GM23248 (cell line): ENCODE measurements at regions not wholly inside any gene's neighbourhood (a gene's known extent, or its start where the extent isn't known, plus 50 kb on each side); places are given as distances from the start of the nearest gene placed in this dataset.
"Not testable (repeated sequence)": the region's sequence is repeated elsewhere in the genome, so short reads cannot be mapped to it uniquely, and the experiment has no call there.

ENCODE experiments used
- DNase-seq: peaks from one replicate; pipeline ENCODE4 v3.0.0-alpha.2; 2015
- H2AFZ ChIP-seq: fragments of 200-600 bp; sonication (generic); 2 replicates; pipeline ENCODE4 v1.6.1; 2016; ENCODE audit warnings: antibody characterized with exemption
- H3F3A ChIP-seq: fragments of 200-600 bp; sonication (generic); 2 replicates; pipeline ENCODE4 v1.6.1; 2016; ENCODE audit warnings: mild to moderate bottlenecking, antibody characterized with exemption, mixed run types; ENCODE audit not compliant: insufficient read depth
- H3K27ac ChIP-seq: fragments of 200-600 bp; sonication (generic); 2 replicates; pipeline ENCODE4 v1.5.1; 2016; ENCODE audit warnings: mild to moderate bottlenecking
- H3K27me3 ChIP-seq: fragments of 200-600 bp; sonication (generic); replicated peaks from 2 replicates; pipeline ENCODE4 v1.6.1; 2016; ENCODE audit warnings: mild to moderate bottlenecking; ENCODE audit not compliant: insufficient read depth
- H3K36me3 ChIP-seq: fragments of 200-600 bp; sonication (generic); 2 replicates; pipeline ENCODE4 v1.6.1; 2016; ENCODE audit warnings: low read depth, mild to moderate bottlenecking
- H3K4me1 ChIP-seq: fragments of 200-600 bp; sonication (generic); 2 replicates; pipeline ENCODE4 v1.6.1; 2016; ENCODE audit warnings: mild to moderate bottlenecking; ENCODE audit not compliant: insufficient read depth
- H3K4me2 ChIP-seq: fragments of 200-600 bp; sonication (generic); one replicate; pipeline ENCODE4 v1.6.1; 2016; ENCODE audit warnings: mild to moderate bottlenecking; ENCODE audit not compliant: unreplicated experiment
- H3K4me3 ChIP-seq: fragments of 200-600 bp; sonication (generic); 2 replicates; pipeline ENCODE4 v1.5.1; 2016; ENCODE audit warnings: mild to moderate bottlenecking
- H3K79me2 ChIP-seq: fragments of 200-600 bp; sonication (generic); 2 replicates; pipeline ENCODE4 v1.6.1; 2016; ENCODE audit warnings: mild to moderate bottlenecking; ENCODE audit not compliant: insufficient read depth
- H3K9ac ChIP-seq: fragments of 200-600 bp; sonication (generic); 2 replicates; pipeline ENCODE4 v1.6.1; 2016; ENCODE audit warnings: mild to moderate bottlenecking
- H3K9me2 ChIP-seq: fragments of 200-600 bp; sonication (generic); 2 replicates; pipeline ENCODE4 v1.6.1; 2016; ENCODE audit warnings: mixed run types, mild to moderate bottlenecking, moderate library complexity; ENCODE audit not compliant: insufficient read depth
- H3K9me3 ChIP-seq: fragments of 200-600 bp; sonication (generic); one replicate; pipeline ENCODE4 v1.6.1; 2017; ENCODE audit warnings: low read depth
- H4K20me1 ChIP-seq: fragments of 200-600 bp; sonication (generic); 2 replicates; pipeline ENCODE4 v1.6.0; 2016; ENCODE audit not compliant: insufficient read depth
- EZH2 ChIP-seq: fragments of 200-600 bp; sonication (generic); IDR thresholded peaks from 2 replicates; pipeline ENCODE4 v1.6.1; 2018; ENCODE audit warnings: antibody characterized with exemption, mild to moderate bottlenecking; ENCODE audit not compliant: insufficient read depth, poor library complexity, severe bottlenecking
- EZH2phosphoT487 ChIP-seq: fragments of 200-600 bp; sonication (generic); IDR thresholded peaks from 2 replicates; pipeline ENCODE4 v1.6.1; 2018; ENCODE audit warnings: antibody characterized with exemption, moderate library complexity, mild to moderate bottlenecking, low read depth; ENCODE audit not compliant: insufficient read depth
- WGBS, 2 experiments: methylation state at CpG; one replicate each; pipeline ENCODE4 v1.1.6; 2015 to 2017; ENCODE audit warnings: low lambda C conversion rate in 2 of 2, low coverage in 1 of 2; ENCODE audit errors: missing lambda C conversion rate in 2 of 2; 5-methylcytosine and 5-hydroxymethylcytosine counted together
- in situ Hi-C: fragments of 300-500 bp; cut with MboI; formaldehyde crosslinking; loops from 2 replicates; pipeline ENCODE4 v1.15.0; 2020

DNA sequence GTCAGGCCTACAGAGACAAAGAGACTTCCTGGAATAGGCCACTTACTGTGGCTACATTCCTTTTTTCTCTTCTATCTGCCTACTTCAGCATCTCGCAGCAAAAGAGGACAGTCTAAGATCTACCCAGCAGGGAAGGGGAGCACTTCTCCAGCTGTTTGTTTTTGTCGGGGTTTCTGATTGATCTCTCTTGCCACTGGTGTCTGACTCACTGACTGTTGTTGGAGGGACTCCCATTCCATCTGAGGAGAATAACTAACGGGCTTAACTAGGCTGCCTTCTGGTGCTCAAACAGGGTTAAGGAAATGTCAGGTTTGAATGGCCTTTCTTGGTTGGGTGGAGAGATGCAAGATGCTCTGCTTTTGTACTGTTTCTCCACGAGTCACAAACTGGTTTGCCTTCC lies 100.2 kb upstream of the TMEM164 start:
- H3K9ac ChIP-seq: no peak overlapping the region
- no peak overlapping the region for H3K4me2 ChIP-seq
- H2AFZ ChIP-seq: no peak overlapping the region
- no peak overlapping the region for H3K27ac ChIP-seq
- H3K27me3 ChIP-seq: no peaks in the 10 kb centered on the region
- no peaks in the 10 kb centered on the region for H3K36me3 ChIP-seq
- H3K9me2 ChIP-seq: no peaks in the 10 kb centered on the region
- no peaks in the 10 kb centered on the region for H4K20me1 ChIP-seq
- H3F3A ChIP-seq: no peaks in the 10 kb centered on the region
- no peak overlapping the region for H3K4me3 ChIP-seq
- in situ Hi-C loops: loop anchor here (10.0 to 25.0 kb wide), 2 partner anchors 242 to 510 kb away; no protein-coding TSS in a partner anchor
- no peaks in the 10 kb centered on the region for H3K4me1 ChIP-seq
- H3K9me3 ChIP-seq: no peaks in the 10 kb centered on the region
- 17 to 31% methylated on average over 4 of the region's 4 CpGs for WGBS, 2 experiments
- peak; percentile 56 for DNase-seq
- no peaks in the 10 kb centered on the region for H3K79me2 ChIP-seq
- TF ChIP-seq EZH2: no peak
- no peak for TF ChIP-seq EZH2phosphoT487

DNA sequence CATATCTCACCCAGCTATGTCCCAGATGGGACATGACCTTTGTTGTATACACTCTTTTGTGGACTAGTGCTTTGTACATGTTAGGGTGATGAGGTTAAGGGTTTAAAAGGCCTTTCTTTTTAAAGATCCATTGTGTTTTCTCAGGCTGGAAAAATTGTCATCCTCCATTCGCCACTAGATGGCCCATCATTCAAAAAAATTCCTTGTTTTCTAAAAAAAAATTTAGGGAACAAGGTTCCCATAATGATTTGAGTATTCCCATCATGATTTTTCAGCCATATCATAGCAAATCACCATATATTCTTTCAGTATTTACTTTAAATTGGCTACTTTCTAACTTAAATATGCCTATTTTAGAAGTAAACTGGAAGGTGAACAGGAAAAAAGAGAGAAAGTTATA lies 91.9 kb upstream of the TMEM164 start:
- in situ Hi-C loops: loop anchor here (25.0 kb wide), 1 partner anchor 501 kb away; no protein-coding TSS in a partner anchor
- Histone ChIP-seq H4K20me1 (no peaks in the 10 kb centered on the region), H3K9ac (no peak overlapping the region), H3K27ac (no peak overlapping the region), H3K4me2 (no peak overlapping the region), H3K79me2 (no peaks in the 10 kb centered on the region), H3K27me3 (no peaks in the 10 kb centered on the region), H3K36me3 (no peaks in the 10 kb centered on the region), H3F3A (no peaks in the 10 kb centered on the region), H3K9me3 (no peaks in the 10 kb centered on the region), H3K4me1 (no peaks in the 10 kb centered on the region), H3K4me3 (no peak overlapping the region), H2AFZ (no peak overlapping the region), H3K9me2 (no peaks in the 10 kb centered on the region)
- 0 to 5% methylated on average over 1 of the region's 1 CpG for WGBS, 2 experiments
- TF ChIP-seq EZH2phosphoT487 (no peak), EZH2 (no peak)
- DNase-seq: peak; percentile 13

DNA sequence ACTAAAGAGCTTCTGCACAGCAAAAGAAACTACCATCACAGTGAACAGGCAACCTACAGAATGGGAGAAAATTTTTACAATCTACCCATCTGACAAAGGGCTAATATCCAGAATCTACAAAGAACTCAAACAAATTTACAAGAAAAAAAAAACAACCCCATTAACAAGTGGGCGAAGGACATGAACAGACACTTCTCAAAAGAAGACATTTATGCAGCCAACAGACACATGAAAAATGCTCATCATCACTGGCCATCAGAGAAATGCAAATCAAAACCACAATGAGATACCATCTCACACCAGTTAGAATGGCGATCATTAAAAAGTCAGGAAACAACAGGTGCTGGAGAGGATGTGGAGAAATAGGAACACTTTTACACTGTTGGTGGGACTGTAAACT lies 89.9 kb upstream of the TMEM164 start:
- not testable (repeated sequence) for H2AFZ ChIP-seq, H3K36me3 ChIP-seq, H3F3A ChIP-seq, H3K4me2 ChIP-seq, DNase-seq, H4K20me1 ChIP-seq, H3K4me3 ChIP-seq, H3K4me1 ChIP-seq, H3K9me2 ChIP-seq, H3K79me2 ChIP-seq, H3K9me3 ChIP-seq, H3K27me3 ChIP-seq, H3K9ac ChIP-seq, H3K27ac ChIP-seq
- WGBS, 2 experiments: 100% methylated on average over 1 of the region's 2 CpGs; no CpG with 5 or more reads in 1 of the 2 experiments
- in situ Hi-C loops: loop anchor here (25.0 kb wide), 1 partner anchor 499 kb away; no protein-coding TSS in a partner anchor

DNA sequence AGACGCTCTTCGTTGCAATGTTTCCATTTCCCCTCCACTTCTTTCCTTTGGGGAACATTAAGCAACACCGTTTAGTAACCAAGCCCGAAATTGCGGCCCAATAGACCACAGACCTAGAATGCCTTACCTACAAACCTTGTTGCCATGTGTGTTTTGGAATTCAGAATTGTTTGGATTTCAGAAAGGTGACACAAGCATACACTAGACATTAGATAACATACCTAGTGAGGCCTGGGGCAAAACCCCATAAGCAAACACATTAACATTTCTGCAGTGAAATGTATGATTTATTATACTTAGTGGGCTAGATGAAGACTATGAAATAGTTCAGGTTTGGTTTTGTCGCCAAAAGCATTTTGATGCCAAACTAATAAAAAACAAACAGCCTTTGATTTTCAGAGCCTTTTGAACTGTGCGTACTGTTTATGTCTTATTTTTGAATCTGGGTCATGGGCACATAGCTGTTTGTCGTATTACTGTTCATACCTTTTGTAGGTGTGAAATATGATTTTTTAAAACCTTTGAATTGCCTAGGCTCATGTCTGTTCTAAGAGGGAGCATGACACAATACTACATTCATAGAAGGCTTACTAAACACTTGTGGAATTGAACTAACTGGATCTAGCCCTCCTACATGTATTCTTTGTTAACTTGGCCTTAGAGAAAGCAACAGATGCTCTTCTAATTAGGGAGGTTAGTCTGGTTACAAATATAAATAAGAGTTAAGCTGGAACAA lies 88.6 kb upstream of the TMEM164 start:
- no peaks in the 10 kb centered on the region for H3K79me2 ChIP-seq
- no peaks in the 10 kb centered on the region for H3K36me3 ChIP-seq
- 92 to 95% methylated on average over 8 of the region's 8 CpGs for WGBS, 2 experiments
- H3K9me2 ChIP-seq: no peaks in the 10 kb centered on the region
- no peak overlapping the region for H3K9ac ChIP-seq
- no peaks in the 10 kb centered on the region for H3K27me3 ChIP-seq
- H4K20me1 ChIP-seq: no peaks in the 10 kb centered on the region
- no peaks in the 10 kb centered on the region for H3K9me3 ChIP-seq
- no peak overlapping the region for H3K27ac ChIP-seq
- H3K4me2 ChIP-seq: no peak overlapping the region
- H3K4me1 ChIP-seq: no peaks in the 10 kb centered on the region
- DNase-seq: no peak
- H3F3A ChIP-seq: no peaks in the 10 kb centered on the region
- in situ Hi-C loops: loop anchor here (25.0 kb wide), 1 partner anchor 498 kb away; no protein-coding TSS in a partner anchor
- no peak overlapping the region for H2AFZ ChIP-seq
- H3K4me3 ChIP-seq: no peak overlapping the region
- TF ChIP-seq EZH2phosphoT487: no peak
- no peak for TF ChIP-seq EZH2

DNA sequence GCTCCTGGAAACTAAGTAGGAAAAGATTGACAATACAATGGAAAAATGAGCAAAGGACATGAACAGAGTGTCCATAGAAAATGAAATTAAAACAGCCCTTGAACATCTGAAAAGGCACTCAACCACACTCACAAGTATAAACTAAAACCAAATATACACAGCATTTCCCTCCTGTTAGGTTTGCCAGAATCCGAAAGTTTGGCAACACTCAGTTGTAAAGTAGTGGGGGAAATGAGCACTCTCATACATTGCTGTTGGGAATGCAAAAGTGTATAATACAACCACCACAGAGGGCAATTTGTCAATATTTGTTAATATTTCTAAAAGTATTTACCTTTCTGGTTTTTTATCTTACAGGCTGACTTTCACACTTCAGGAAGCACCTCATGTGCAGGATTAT lies 84.2 kb upstream of the TMEM164 start:
- WGBS, 2 experiments: 82 to 95% methylated on average over 1 of the region's 1 CpG

More for the DNA sequence above, 84.2 kb upstream of the TMEM164 start:
- no peak overlapping the region for H3K27ac ChIP-seq
- no peak for TF ChIP-seq EZH2
- no peak for TF ChIP-seq EZH2phosphoT487
- no peaks in the 10 kb centered on the region for H4K20me1 ChIP-seq
- no peak overlapping the region for H3K4me3 ChIP-seq
- H3K9me3 ChIP-seq: no peaks in the 10 kb centered on the region
- H3K9ac ChIP-seq: no peak overlapping the region
- H3K36me3 ChIP-seq: no peaks in the 10 kb centered on the region
- no peaks in the 10 kb centered on the region for H3F3A ChIP-seq
- no peaks in the 10 kb centered on the region for H3K27me3 ChIP-seq
- DNase-seq: no peak
- H3K4me1 ChIP-seq: no peaks in the 10 kb centered on the region
- H3K79me2 ChIP-seq: no peaks in the 10 kb centered on the region
- no peaks in the 10 kb centered on the region for H3K9me2 ChIP-seq
- H2AFZ ChIP-seq: no peak overlapping the region
- in situ Hi-C loops: loop anchor here (25.0 kb wide), 1 partner anchor 494 kb away; no protein-coding TSS in a partner anchor
- no peak overlapping the region for H3K4me2 ChIP-seq
